Germinal center (tissue), 1 donor: ENCODE measurements at regions not wholly inside any gene's neighbourhood (a gene's known extent, or its start where the extent isn't known, plus 50 kb on each side); places are given as distances from the start of the nearest gene placed in this dataset.
A peak's percentile ranks its signal among the peaks of the same experiment; 100 is the strongest.
"Not testable (repeated sequence)": the region's sequence is repeated elsewhere in the genome, so short reads cannot be mapped to it uniquely, and the experiment has no call there.

Source experiments
- DNase-seq: peaks from one replicate; pipeline ENCODE4 v3.0.0; 2012; ENCODE audit warnings: mixed read lengths, low spot score

GRCh38 chr6:137545073-137545472 lies 50.9 kb upstream of the OLIG3 start:
- no peak for DNase-seq

GRCh38 chr6:137547186-137547585 lies 53.0 kb upstream of the OLIG3 start:
- no peak for DNase-seq

- DNase-seq: no peak
These were observed 53.4 kb upstream of the OLIG3 start for GRCh38 chr6:137547601-137548000.

- DNase-seq: no peak
These were observed 54.9 kb upstream of the OLIG3 start for GRCh38 chr6:137549106-137549505.

- no peak for DNase-seq
These were observed 56.3 kb upstream of the OLIG3 start for GRCh38 chr6:137550535-137550934.

- no peak for DNase-seq
These were observed 58.0 kb upstream of the OLIG3 start for GRCh38 chr6:137552146-137552545.

GRCh38 chr6:137552809-137553208 lies 58.6 kb upstream of the OLIG3 start:
- DNase-seq: no peak

- DNase-seq: not testable (repeated sequence)
These were observed 65.5 kb upstream of the OLIG3 start for GRCh38 chr6:137559521-137560183.

- DNase-seq: no peak
These were observed 66.0 kb upstream of the OLIG3 start for GRCh38 chr6:137560184-137560563.

- DNase-seq: no peak
These were observed 73.9 kb upstream of the OLIG3 start for GRCh38 chr6:137568067-137568466.

GRCh38 chr6:137570393-137570792 lies 76.2 kb upstream of the OLIG3 start:
- no peak for DNase-seq

GRCh38 chr6:137571854-137572253 lies 77.7 kb upstream of the OLIG3 start:
- DNase-seq: peak; percentile 60

- DNase-seq: no peak
These were observed 79.5 kb upstream of the OLIG3 start for GRCh38 chr6:137573739-137574138.

- DNase-seq: no peak
These were observed 85.4 kb upstream of the OLIG3 start for GRCh38 chr6:137579612-137580011.

- DNase-seq: no peak
These were observed 87.0 kb upstream of the OLIG3 start for GRCh38 chr6:137581019-137581707.

GRCh38 chr6:137583519-137583918 lies 89.3 kb upstream of the OLIG3 start:
- DNase-seq: not testable (repeated sequence)

GRCh38 chr6:137588472-137588871 lies 94.3 kb upstream of the OLIG3 start:
- no peak for DNase-seq

- DNase-seq: peak; percentile 70
These were observed 95.1 kb upstream of the OLIG3 start for GRCh38 chr6:137589067-137589848.

GRCh38 chr6:137590684-137591083 lies 96.5 kb upstream of the OLIG3 start:
- DNase-seq: no peak

GRCh38 chr6:137601471-137601870 lies 107.3 kb upstream of the OLIG3 start:
- no peak for DNase-seq

- no peak for DNase-seq
These were observed 108.4 kb upstream of the OLIG3 start for GRCh38 chr6:137602313-137603197.

- DNase-seq: no peak
These were observed 116.5 kb upstream of the OLIG3 start for GRCh38 chr6:137610702-137611101.
